IMR-90 (cell line): ENCODE measurements at regions not wholly inside any gene's neighbourhood (a gene's known extent, or its start where the extent isn't known, plus 50 kb on each side); places are given as distances from the start of the nearest gene placed in this dataset.

Experiments
- ATAC-seq: fragments of 200-7000 bp; cut with Tn5 transposase; 2 replicates; pipeline ENCODE4 v1.9.1; 2020; ENCODE audit warnings: low read depth, mild to moderate bottlenecking, moderate library complexity
- BruUV-seq: library from RNA; stranded (reverse); fragments of 400-500 nt; replicated peaks from 2 replicates; lab custom pipeline; 2021; lab: Mats Ljungman, UMichigan
- CTCF ChIA-PET: fragments of 300-600 bp; formaldehyde crosslinking; extraction: SDS; loops from one replicate; lab custom pipeline; 2021; ENCODE audit warnings: antibody characterized with exemption; lab: Yijun Ruan, JAX
- POLR2A ChIA-PET: fragments of 300-600 bp; sonication (Branson Sonifier 250); formaldehyde crosslinking; loops from one replicate; lab custom pipeline; 2022; ENCODE audit warnings: antibody characterized with exemption; ENCODE audit not compliant: unreplicated experiment; lab: Charles Lee
- DNase-seq: peaks from one replicate; pipeline ENCODE4 v3.0.0; 2013
- H2AFZ ChIP-seq: replicated peaks from 2 replicates; pipeline ENCODE3; 2013; ENCODE audit warnings: low read length, mild to moderate bottlenecking; ENCODE audit not compliant: poor library complexity
- H2AK5ac ChIP-seq: 2 replicates; pipeline ENCODE4 v1.6.1; 2013; ENCODE audit warnings: low read depth, low read length, inconsistent platforms
- H2AK9ac ChIP-seq: replicated peaks from 2 replicates; pipeline ENCODE3; 2013; ENCODE audit warnings: mild to moderate bottlenecking, low read depth, low read length, moderate library complexity; ENCODE audit not compliant: poor library complexity
- H2BK120ac ChIP-seq: 2 replicates; pipeline ENCODE4 v1.6.1; 2013; ENCODE audit warnings: low read depth, low read length, inconsistent platforms
- H2BK15ac ChIP-seq: 3 replicates; pipeline ENCODE4 v1.6.1; 2013; ENCODE audit warnings: low read depth, low read length, inconsistent platforms
- H2BK20ac ChIP-seq: 2 replicates; pipeline ENCODE4 v1.6.1; 2013; ENCODE audit warnings: low read depth, mild to moderate bottlenecking, inconsistent platforms, low read length, moderate library complexity
- H2BK5ac ChIP-seq: 2 replicates; pipeline ENCODE4 v1.6.1; 2013; ENCODE audit warnings: mild to moderate bottlenecking, low read depth, low read length, inconsistent platforms; ENCODE audit not compliant: poor library complexity, severe bottlenecking
- H3K14ac ChIP-seq: replicated peaks from 2 replicates; pipeline ENCODE4 v1.6.1; 2013; ENCODE audit warnings: low read depth, low read length, inconsistent platforms
- H3K18ac ChIP-seq: 2 replicates; pipeline ENCODE4 v1.6.1; 2013; ENCODE audit warnings: low read depth, low read length, control low read depth
- H3K23ac ChIP-seq: 2 replicates; pipeline ENCODE4 v1.6.1; 2013; ENCODE audit warnings: low read depth, low read length, inconsistent platforms
- H3K27ac ChIP-seq: 2 replicates; pipeline ENCODE4 v1.5.1; 2013; ENCODE audit warnings: mild to moderate bottlenecking, control low read depth, low read length; ENCODE audit not compliant: insufficient read depth
- H3K27me3 ChIP-seq: 2 replicates; pipeline ENCODE4 v1.6.1; 2013; ENCODE audit warnings: low read length; ENCODE audit not compliant: control insufficient read depth, insufficient read depth
- H3K36me3 ChIP-seq: 2 replicates; pipeline ENCODE4 v1.6.1; 2013; ENCODE audit warnings: low read length, mixed read lengths; ENCODE audit not compliant: control insufficient read depth, insufficient read depth
- H3K4ac ChIP-seq: 2 replicates; pipeline ENCODE4 v1.6.1; 2013; ENCODE audit warnings: low read depth, low read length, inconsistent platforms
- H3K4me1 ChIP-seq: 2 replicates; pipeline ENCODE4 v1.6.1; 2013; ENCODE audit warnings: low read length, mixed read lengths; ENCODE audit not compliant: control insufficient read depth, insufficient read depth
- H3K4me2 ChIP-seq: 2 replicates; pipeline ENCODE4 v1.6.1; 2013; ENCODE audit warnings: low read depth, mild to moderate bottlenecking, control low read depth, low read length, moderate library complexity
- H3K4me3 ChIP-seq: 2 replicates; pipeline ENCODE4 v1.5.1; 2013; ENCODE audit warnings: low read depth, mild to moderate bottlenecking, control low read depth, low read length, moderate library complexity; ENCODE audit not compliant: insufficient read depth
- H3K56ac ChIP-seq: 2 replicates; pipeline ENCODE4 v1.6.1; 2013; ENCODE audit warnings: low read length, inconsistent platforms; ENCODE audit not compliant: insufficient read depth; ENCODE audit errors: extremely low read depth
- H3K79me1 ChIP-seq, 2 experiments: 2 replicates each; pipeline ENCODE4 v1.6.1; 2013; ENCODE audit warnings: low read length in 2 of 2, inconsistent platforms in 1 of 2, low read depth in 1 of 2
- H3K9ac ChIP-seq: 2 replicates; pipeline ENCODE4 v1.6.1; 2013; ENCODE audit warnings: low read depth, low read length, control low read depth
- H3K9me1 ChIP-seq: 2 replicates; pipeline ENCODE4 v1.6.1; 2013; ENCODE audit warnings: low read length, inconsistent platforms; ENCODE audit not compliant: insufficient read depth
- H3K9me3 ChIP-seq: 2 replicates; pipeline ENCODE4 v1.6.1; 2013; ENCODE audit warnings: low read length; ENCODE audit not compliant: control insufficient read depth, insufficient read depth
- H4K20me1 ChIP-seq: 2 replicates; pipeline ENCODE4 v1.6.1; 2013; ENCODE audit warnings: low read length, inconsistent platforms; ENCODE audit not compliant: insufficient read depth
- H4K5ac ChIP-seq: 2 replicates; pipeline ENCODE4 v1.6.1; 2013; ENCODE audit warnings: mild to moderate bottlenecking, low read depth, low read length, control low read depth
- H4K8ac ChIP-seq, 2 experiments: 2 replicates each; pipeline ENCODE4 v1.6.1; 2013; ENCODE audit warnings: low read depth in 2 of 2, low read length in 2 of 2, control low read depth in 1 of 2, inconsistent platforms in 1 of 2
- H4K91ac ChIP-seq: 2 replicates; pipeline ENCODE4 v1.6.1; 2013; ENCODE audit warnings: low read depth, low read length, inconsistent platforms; ENCODE audit not compliant: insufficient read depth
- BHLHE40 ChIP-seq: fragments of 150-350 bp; IDR thresholded peaks from 2 replicates; pipeline ENCODE4 v1.6.1; 2016; ENCODE audit warnings: mild to moderate bottlenecking, low read depth, low read length
- CEBPB ChIP-seq: IDR thresholded peaks from 2 replicates; pipeline ENCODE4 v1.6.1; 2012; ENCODE audit warnings: low read depth, low read length, improper control_type of control experiment
- CHD1 ChIP-seq: IDR thresholded peaks from 2 replicates; pipeline ENCODE4 v1.6.1; 2012; ENCODE audit warnings: low read depth, low read length, improper control_type of control experiment
- FOS ChIP-seq: fragments of 150-350 bp; IDR thresholded peaks from 2 replicates; pipeline ENCODE4 v1.6.1; 2016; ENCODE audit warnings: low read depth, low read length
- MAFK ChIP-seq: IDR thresholded peaks from 2 replicates; pipeline ENCODE4 v1.6.1; 2012; ENCODE audit warnings: low read depth, low read length, improper control_type of control experiment
- MAZ ChIP-seq: IDR thresholded peaks from 2 replicates; pipeline ENCODE4 v1.6.1; 2012; ENCODE audit warnings: low read depth, mild to moderate bottlenecking, low read length, improper control_type of control experiment, moderate library complexity, borderline replicate concordance
- MXI1 ChIP-seq: IDR thresholded peaks from 2 replicates; pipeline ENCODE4 v1.6.1; 2012; ENCODE audit warnings: low read depth, mild to moderate bottlenecking, low read length, moderate library complexity, borderline replicate concordance
- NFE2L2 ChIP-seq: fragments of 150-350 bp; IDR thresholded peaks from 2 replicates; pipeline ENCODE4 v1.6.1; 2016; ENCODE audit warnings: low read depth, mild to moderate bottlenecking, low read length
- POLR2A ChIP-seq: IDR thresholded peaks from 2 replicates; pipeline ENCODE4 v1.6.1; 2012; ENCODE audit warnings: mild to moderate bottlenecking, low read depth, low read length
- RAD21 ChIP-seq: IDR thresholded peaks from 2 replicates; pipeline ENCODE4 v1.6.1; 2012; ENCODE audit warnings: low read length, improper control_type of control experiment
- RCOR1 ChIP-seq: IDR thresholded peaks from 2 replicates; pipeline ENCODE4 v1.6.1; 2012; ENCODE audit warnings: mild to moderate bottlenecking, low read length, improper control_type of control experiment; ENCODE audit not compliant: insufficient replicate concordance
- RFX5 ChIP-seq: IDR thresholded peaks from 2 replicates; pipeline ENCODE4 v1.8.0; 2012; ENCODE audit warnings: low read depth, mild to moderate bottlenecking, low read length, moderate library complexity
- SMC3 ChIP-seq: fragments of 150-350 bp; IDR thresholded peaks from 2 replicates; pipeline ENCODE4 v1.6.1; 2016; ENCODE audit warnings: low read depth, mild to moderate bottlenecking, antibody characterized with exemption, low read length, moderate library complexity
- WGBS, 2 experiments: methylation state at CpG; one replicate each; pipeline versions ENCODE4 v1.1.5 to v1.1.7; 2013; ENCODE audit warnings: missing lambda C conversion rate in 2 of 2; ENCODE audit not compliant: insufficient read length in 1 of 2; ENCODE audit errors: extremely low coverage in 2 of 2; 5-methylcytosine and 5-hydroxymethylcytosine counted together
- dilution Hi-C: fragments of 300-500 bp; cut with HindIII; formaldehyde crosslinking; loops from one replicate; pipeline ENCODE4 v1.14.3; 2018; ENCODE audit warnings: low sequenced_read_pairs; ENCODE audit not compliant: unreplicated experiment
- in situ Hi-C: fragments of 300-500 bp; cut with MboI; formaldehyde crosslinking; loops from 3 replicates; pipeline ENCODE4 v1.14.3; 2019; ENCODE audit warnings: low sequenced_read_pairs, inconsistent platforms, mixed read lengths
- intact Hi-C: fragments of 100-400 bp; cut with micrococcal nuclease; formaldehyde crosslinking; loops from 2 replicates; pipeline ENCODE4 v1.10.0; 2022
- TF ChIP-seq, protein P1 (sequence below): fragments of 150-350 bp; IDR thresholded peaks from 2 replicates; pipeline ENCODE4 v1.6.1; 2017; ENCODE audit warnings: mild to moderate bottlenecking, antibody characterized with exemption, low read length, low read depth
- TF ChIP-seq, protein P2 (sequence below): conservative IDR thresholded peaks from 2 replicates; pipeline ENCODE4 v1.5.1; 2012; ENCODE audit warnings: mild to moderate bottlenecking, low read depth, low read length, improper control_type of control experiment
- TF ChIP-seq, protein P3 (sequence below): fragments of 150-350 bp; IDR thresholded peaks from 2 replicates; pipeline ENCODE4 v1.6.1; 2016; ENCODE audit warnings: low read depth, mild to moderate bottlenecking, low read length, moderate library complexity, borderline replicate concordance

DNA sequence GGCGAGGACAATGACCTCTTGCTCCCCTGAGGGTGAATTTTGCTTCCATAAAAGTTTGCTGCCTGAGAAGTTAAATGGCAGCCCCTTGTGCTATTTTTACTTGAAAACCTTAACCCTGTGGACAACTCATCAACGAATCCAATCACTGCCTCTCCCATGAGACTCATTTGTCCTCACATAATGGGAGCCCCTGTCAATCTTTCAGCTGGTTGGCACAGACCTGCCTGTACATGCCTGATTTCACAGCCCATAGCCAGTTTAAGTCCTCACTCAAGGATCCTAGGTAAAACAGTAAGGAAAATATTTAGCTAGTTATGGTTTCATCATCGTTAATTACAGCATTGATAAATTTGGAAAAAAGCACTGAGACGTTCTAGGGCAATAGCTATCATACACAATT, 207.4 kb downstream of the NHLRC3 start:
- dilution Hi-C loops (no loop called here), in situ Hi-C loops (no loop called here), intact Hi-C loops (no loop called here)
- no peak overlapping the region for H3K14ac ChIP-seq
- H3K18ac ChIP-seq: no peak overlapping the region
- ChIA-PET CTCF (interaction anchor here (0.6 kb wide), 1 partner anchor 77 kb away, joined by 3 read pairs; no protein-coding TSS in a partner anchor), POLR2A (no interaction called here)
- H3K4me1 ChIP-seq: no peaks in the 10 kb centered on the region
- no peaks in the 10 kb centered on the region for H3K9me3 ChIP-seq
- no peak overlapping the region for H2AK5ac ChIP-seq
- no peak overlapping the region for H2BK120ac ChIP-seq
- H2BK15ac ChIP-seq: no peak overlapping the region
- H3K23ac ChIP-seq: no peak overlapping the region
- no peak overlapping the region for H2AK9ac ChIP-seq
- no peak overlapping the region for H2BK5ac ChIP-seq
- WGBS, 2 experiments: no CpG with 5 or more reads among the region's 4 CpGs
- no peak overlapping the region for H3K4ac ChIP-seq
- H3K9me1 ChIP-seq: no peaks in the 10 kb centered on the region
- H3K4me2 ChIP-seq: no peak overlapping the region
- no peak overlapping the region for H3K27ac ChIP-seq
- ATAC-seq (no peak), DNase-seq (no peak)
- no peak overlapping the region for H3K4me3 ChIP-seq
- H4K8ac ChIP-seq: no peak overlapping the region
- peaks cover 1% of the 10 kb centered on the region; the same call in 1 of the 2 replicates for H3K27me3 ChIP-seq
- H3K56ac ChIP-seq: no peak overlapping the region
- TF ChIP-seq RCOR1 (no peak), POLR2A (no peak), MAFK (no peak), BHLHE40 (no peak), FOS (no peak), MXI1 (no peak), NFE2L2 (no peak), RFX5 (no peak), SMC3 (no peak), CHD1 (no peak), RAD21 (no peak), MAZ (no peak), CEBPB (no peak)
- TF ChIP-seq, protein P1, sequence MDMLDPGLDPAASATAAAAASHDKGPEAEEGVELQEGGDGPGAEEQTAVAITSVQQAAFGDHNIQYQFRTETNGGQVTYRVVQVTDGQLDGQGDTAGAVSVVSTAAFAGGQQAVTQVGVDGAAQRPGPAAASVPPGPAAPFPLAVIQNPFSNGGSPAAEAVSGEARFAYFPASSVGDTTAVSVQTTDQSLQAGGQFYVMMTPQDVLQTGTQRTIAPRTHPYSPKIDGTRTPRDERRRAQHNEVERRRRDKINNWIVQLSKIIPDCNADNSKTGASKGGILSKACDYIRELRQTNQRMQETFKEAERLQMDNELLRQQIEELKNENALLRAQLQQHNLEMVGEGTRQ: no peak
- TF ChIP-seq, protein P2, sequence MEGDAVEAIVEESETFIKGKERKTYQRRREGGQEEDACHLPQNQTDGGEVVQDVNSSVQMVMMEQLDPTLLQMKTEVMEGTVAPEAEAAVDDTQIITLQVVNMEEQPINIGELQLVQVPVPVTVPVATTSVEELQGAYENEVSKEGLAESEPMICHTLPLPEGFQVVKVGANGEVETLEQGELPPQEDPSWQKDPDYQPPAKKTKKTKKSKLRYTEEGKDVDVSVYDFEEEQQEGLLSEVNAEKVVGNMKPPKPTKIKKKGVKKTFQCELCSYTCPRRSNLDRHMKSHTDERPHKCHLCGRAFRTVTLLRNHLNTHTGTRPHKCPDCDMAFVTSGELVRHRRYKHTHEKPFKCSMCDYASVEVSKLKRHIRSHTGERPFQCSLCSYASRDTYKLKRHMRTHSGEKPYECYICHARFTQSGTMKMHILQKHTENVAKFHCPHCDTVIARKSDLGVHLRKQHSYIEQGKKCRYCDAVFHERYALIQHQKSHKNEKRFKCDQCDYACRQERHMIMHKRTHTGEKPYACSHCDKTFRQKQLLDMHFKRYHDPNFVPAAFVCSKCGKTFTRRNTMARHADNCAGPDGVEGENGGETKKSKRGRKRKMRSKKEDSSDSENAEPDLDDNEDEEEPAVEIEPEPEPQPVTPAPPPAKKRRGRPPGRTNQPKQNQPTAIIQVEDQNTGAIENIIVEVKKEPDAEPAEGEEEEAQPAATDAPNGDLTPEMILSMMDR: no peak
- TF ChIP-seq, protein P3, sequence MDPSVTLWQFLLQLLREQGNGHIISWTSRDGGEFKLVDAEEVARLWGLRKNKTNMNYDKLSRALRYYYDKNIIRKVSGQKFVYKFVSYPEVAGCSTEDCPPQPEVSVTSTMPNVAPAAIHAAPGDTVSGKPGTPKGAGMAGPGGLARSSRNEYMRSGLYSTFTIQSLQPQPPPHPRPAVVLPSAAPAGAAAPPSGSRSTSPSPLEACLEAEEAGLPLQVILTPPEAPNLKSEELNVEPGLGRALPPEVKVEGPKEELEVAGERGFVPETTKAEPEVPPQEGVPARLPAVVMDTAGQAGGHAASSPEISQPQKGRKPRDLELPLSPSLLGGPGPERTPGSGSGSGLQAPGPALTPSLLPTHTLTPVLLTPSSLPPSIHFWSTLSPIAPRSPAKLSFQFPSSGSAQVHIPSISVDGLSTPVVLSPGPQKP: no peak
- no peaks in the 10 kb centered on the region for H3K79me1 ChIP-seq
- H4K91ac ChIP-seq: no peak overlapping the region
- no peak overlapping the region for H4K5ac ChIP-seq
- H4K20me1 ChIP-seq: no peaks in the 10 kb centered on the region
- BruUV-seq: no TSS peak
- H2AFZ ChIP-seq: no peak overlapping the region
- no peak overlapping the region for H3K9ac ChIP-seq
- H2BK20ac ChIP-seq: no peak overlapping the region
- no peaks in the 10 kb centered on the region for H3K36me3 ChIP-seq
